NB4 (cell line): ENCODE measurements at regions not wholly inside any gene's neighbourhood (a gene's known extent, or its start where the extent isn't known, plus 50 kb on each side); places are given as distances from the start of the nearest gene placed in this dataset.

Source experiments
- CTCF ChIP-seq: IDR thresholded peaks from one replicate; pipeline ENCODE4 v1.5.1; 2012; ENCODE audit warnings: low read depth, low read length
- POLR2A ChIP-seq: IDR thresholded peaks from 2 replicates; pipeline ENCODE4 v1.6.1; 2011; ENCODE audit warnings: mild to moderate bottlenecking; ENCODE audit not compliant: insufficient read length; ENCODE audit errors: extremely low read depth

- TF ChIP-seq POLR2A (no peak), CTCF (no peak)
Observed at GRCh38 chr2:83063933-83064332, 1395.1 kb downstream of the SUCLG1 start.
